Activated naive CD4-positive, alpha-beta T cell treated with anti-CD3 and anti-CD28 coated beads, Interleukin-2, amount 50 U/mL, for 16 hours (primary cell): ENCODE measurements at regions not wholly inside any gene's neighbourhood (a gene's known extent, or its start where the extent isn't known, plus 50 kb on each side); places are given as distances from the start of the nearest gene placed in this dataset.

ENCODE experiments used
- DNase-seq: peaks from one replicate; pipeline ENCODE4 v3.0.0-alpha.2; 2020

- DNase-seq: no peak
These were observed 328.5 kb upstream of the USP25 start for GRCh38 chr21:15401331-15401730.

- no peak for DNase-seq
These were observed 324.6 kb upstream of the USP25 start for GRCh38 chr21:15405214-15405613.

- DNase-seq: no peak
These were observed 323.0 kb upstream of the USP25 start for GRCh38 chr21:15406791-15407190.

GRCh38 chr21:15407585-15407984, 322.2 kb upstream of the USP25 start:
- DNase-seq: no peak

- DNase-seq: no peak
These were observed 321.7 kb upstream of the USP25 start for GRCh38 chr21:15408089-15408488.

- no peak for DNase-seq
These were observed 320.8 kb upstream of the USP25 start for GRCh38 chr21:15409031-15409430.

- DNase-seq: no peak
These were observed 318.9 kb upstream of the USP25 start for GRCh38 chr21:15410853-15411252.

GRCh38 chr21:15414057-15414456, 315.7 kb upstream of the USP25 start:
- DNase-seq: no peak

- no peak for DNase-seq
These were observed 314.1 kb upstream of the USP25 start for GRCh38 chr21:15415541-15416261.

GRCh38 chr21:15421441-15421881, 308.3 kb upstream of the USP25 start:
- no peak for DNase-seq

- no peak for DNase-seq
These were observed 307.8 kb upstream of the USP25 start for GRCh38 chr21:15421947-15422346.

GRCh38 chr21:15422783-15423182, 307.0 kb upstream of the USP25 start:
- DNase-seq: no peak

GRCh38 chr21:15423676-15424445, 305.9 kb upstream of the USP25 start:
- no peak for DNase-seq

GRCh38 chr21:15425049-15425448, 304.7 kb upstream of the USP25 start:
- DNase-seq: no peak

GRCh38 chr21:15430023-15430422, 299.8 kb upstream of the USP25 start:
- no peak for DNase-seq

- DNase-seq: no peak
These were observed 299.2 kb upstream of the USP25 start for GRCh38 chr21:15430577-15430976.

GRCh38 chr21:15431053-15431452, 298.7 kb upstream of the USP25 start:
- DNase-seq: no peak

- no peak for DNase-seq
These were observed 296.7 kb upstream of the USP25 start for GRCh38 chr21:15433091-15433490.

- DNase-seq: no peak
These were observed 295.4 kb upstream of the USP25 start for GRCh38 chr21:15434163-15434905.

GRCh38 chr21:15436031-15436430, 293.8 kb upstream of the USP25 start:
- DNase-seq: no peak

- no peak for DNase-seq
These were observed 291.9 kb upstream of the USP25 start for GRCh38 chr21:15437883-15438282.

- no peak for DNase-seq
These were observed 290.1 kb upstream of the USP25 start for GRCh38 chr21:15439726-15440125.

GRCh38 chr21:15441060-15441493, 288.7 kb upstream of the USP25 start:
- DNase-seq: no peak

GRCh38 chr21:15441992-15442391, 287.8 kb upstream of the USP25 start:
- no peak for DNase-seq
